ENCODE measurements at regions not wholly inside any gene's neighbourhood (a gene's known extent, or its start where the extent isn't known, plus 50 kb on each side); places are given as distances from the start of the nearest gene placed in this dataset.

DNA sequence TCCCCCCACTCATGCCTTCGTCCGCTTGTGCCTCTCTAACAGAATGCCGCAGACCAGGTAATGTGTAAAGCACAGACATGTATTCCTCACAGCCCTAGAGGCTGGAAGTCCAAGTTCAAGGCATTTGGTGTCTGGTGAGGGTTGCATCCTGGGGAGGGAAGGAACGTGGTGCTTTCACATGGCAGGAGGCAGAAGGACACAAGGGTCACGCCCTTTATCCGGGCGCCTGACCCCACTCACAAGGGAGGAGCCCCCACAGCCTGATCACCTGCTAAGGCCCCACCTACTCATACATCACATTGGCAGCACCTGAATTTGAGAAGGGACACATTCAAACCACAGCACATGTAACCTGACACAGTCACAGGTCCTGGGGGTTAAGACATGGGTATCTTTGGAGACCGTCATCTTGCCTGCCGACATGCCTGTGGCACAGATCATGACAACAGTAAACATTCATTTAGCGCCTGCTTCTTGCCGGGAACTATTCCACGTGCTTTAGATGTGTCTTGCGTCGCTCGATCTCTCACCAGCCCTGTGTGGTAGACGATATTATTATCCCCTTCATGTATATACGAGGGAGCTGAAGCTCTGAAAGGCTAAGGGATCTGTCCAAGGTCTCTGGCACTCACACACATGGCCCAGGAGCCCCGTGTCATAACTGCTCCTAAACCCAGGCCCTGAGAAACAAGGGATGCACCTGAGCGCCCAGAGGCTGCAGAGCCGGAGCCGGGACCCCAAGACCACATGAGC, 235.6 kb downstream of the NPHP4 start:
- 78% methylated on average over 21 of the region's 21 CpGs for WGBS
- H3K9me3 ChIP-seq (ENCODE audit: control insufficient read depth in 4 of 4, low read length in 3 of 4), result peaks cover 0 to 3% (median under 1%) of the 10 kb centered on the region in 4 donors

DNA sequence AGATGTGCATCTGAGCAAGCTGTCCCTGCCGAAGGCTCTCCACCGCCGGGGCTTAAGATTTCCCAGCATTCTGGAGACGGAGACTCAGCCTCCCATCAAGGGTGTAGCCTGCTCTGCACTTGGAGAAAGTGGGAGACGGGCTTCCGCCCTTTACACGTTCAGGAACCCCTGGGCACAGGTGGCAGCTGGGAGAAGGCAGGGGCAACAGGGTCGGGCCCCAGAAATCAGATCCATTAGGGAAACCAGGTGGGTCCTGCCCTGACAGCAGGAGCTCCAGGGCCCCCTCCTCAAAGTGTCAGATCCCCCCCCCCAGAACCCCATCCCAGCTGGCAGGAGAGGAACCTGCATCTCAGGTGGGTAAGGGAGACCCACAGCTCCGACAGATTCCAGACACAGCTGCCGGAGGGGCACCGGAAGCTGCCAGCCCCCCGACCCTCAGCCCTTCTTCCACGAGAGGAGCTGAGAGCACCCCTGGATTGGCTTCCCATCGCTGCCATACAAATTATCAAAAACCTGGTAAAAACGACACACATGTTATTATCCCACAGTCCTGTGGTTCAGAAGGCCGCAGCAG, 236.6 kb downstream of the NPHP4 start:
- H3K4me1 ChIP-seq (ENCODE audit: control insufficient read depth in 4 of 4, insufficient read depth in 4 of 4, low read length in 3 of 4), result no peaks in the 10 kb centered on the region
- no peak overlapping the region for H3K9ac ChIP-seq (ENCODE audit: low read depth in 1 of 2, low read length in 2 of 2)
- H3K9me3 ChIP-seq (ENCODE audit: control insufficient read depth in 4 of 4, low read length in 3 of 4), result no peaks in the 10 kb centered on the region
- no peak for DNase-seq (ENCODE audit: low spot score)
- H3K36me3 ChIP-seq (ENCODE audit: control insufficient read depth in 4 of 4, insufficient read depth in 3 of 4, low read depth in 1 of 4, low read length in 3 of 4), result no peaks in the 10 kb centered on the region
- H3K27me3 ChIP-seq (ENCODE audit: control insufficient read depth in 4 of 4, insufficient read depth in 4 of 4, low read length in 3 of 4), result no peaks in the 10 kb centered on the region
- 81% methylated on average over 16 of the region's 16 CpGs for WGBS
- no peak overlapping the region for H3K27ac ChIP-seq (ENCODE audit: low read depth in 1 of 2, low read length in 2 of 2)
- H3K4me3 ChIP-seq (ENCODE audit: low read depth in 1 of 3, low read length in 3 of 3), result no peak overlapping the region
- no peak for TF ChIP-seq EGR1 (IDR thresholded peaks at IDR 0.05; ENCODE audit: low read depth in 2 of 2)
- no peak for TF ChIP-seq CTCF (IDR thresholded peaks at IDR 0.05; ENCODE audit: low read depth, low read length, missing input control)
- no peak for TF ChIP-seq ATF3 (IDR thresholded peaks at IDR 0.05)

More for the DNA sequence above, 235.6 kb downstream of the NPHP4 start:
- no peak overlapping the region for H3K27ac ChIP-seq (ENCODE audit: low read depth in 1 of 2, low read length in 2 of 2)
- H3K36me3 ChIP-seq (ENCODE audit: control insufficient read depth in 4 of 4, insufficient read depth in 3 of 4, low read depth in 1 of 4, low read length in 3 of 4), result no peaks in the 10 kb centered on the region
- H3K4me1 ChIP-seq (ENCODE audit: control insufficient read depth in 4 of 4, insufficient read depth in 4 of 4, low read length in 3 of 4), result no peaks in the 10 kb centered on the region
- DNase-seq (ENCODE audit: low spot score), result no peak
- TF ChIP-seq RAD21 (IDR thresholded peaks at IDR 0.05), result no peak
- TF ChIP-seq ATF3 (IDR thresholded peaks at IDR 0.05), result no peak
- TF ChIP-seq RXRA (IDR thresholded peaks at IDR 0.05), result no peak
- TF ChIP-seq YY1 (IDR thresholded peaks at IDR 0.05), result no peak
- TF ChIP-seq HNF4A (conservative IDR thresholded peaks at IDR 0.05), result no peak
- no peak for TF ChIP-seq HNF4G (IDR thresholded peaks at IDR 0.05)
- H3K4me3 ChIP-seq (ENCODE audit: low read depth in 1 of 3, low read length in 3 of 3), result no peak overlapping the region
- no peaks in the 10 kb centered on the region for H3K27me3 ChIP-seq (ENCODE audit: control insufficient read depth in 4 of 4, insufficient read depth in 4 of 4, low read length in 3 of 4)
- no peak overlapping the region for H3K9ac ChIP-seq (ENCODE audit: low read depth in 1 of 2, low read length in 2 of 2)

GRCh38 chr1:5754817-5755551, 237.2 kb downstream of the NPHP4 start:
- DNase-seq (ENCODE audit: low spot score), result no peak
- H3K9ac ChIP-seq (ENCODE audit: low read depth in 1 of 2, low read length in 2 of 2), result no peak overlapping the region
- no peak for TF ChIP-seq SP1 (IDR thresholded peaks at IDR 0.05)
- no peak for TF ChIP-seq YY1 (IDR thresholded peaks at IDR 0.05)
- TF ChIP-seq HNF4G (IDR thresholded peaks at IDR 0.05), result no peak
- TF ChIP-seq TAF1 (conservative IDR thresholded peaks at IDR 0.05), result no peak
- TF ChIP-seq, protein P1, sequence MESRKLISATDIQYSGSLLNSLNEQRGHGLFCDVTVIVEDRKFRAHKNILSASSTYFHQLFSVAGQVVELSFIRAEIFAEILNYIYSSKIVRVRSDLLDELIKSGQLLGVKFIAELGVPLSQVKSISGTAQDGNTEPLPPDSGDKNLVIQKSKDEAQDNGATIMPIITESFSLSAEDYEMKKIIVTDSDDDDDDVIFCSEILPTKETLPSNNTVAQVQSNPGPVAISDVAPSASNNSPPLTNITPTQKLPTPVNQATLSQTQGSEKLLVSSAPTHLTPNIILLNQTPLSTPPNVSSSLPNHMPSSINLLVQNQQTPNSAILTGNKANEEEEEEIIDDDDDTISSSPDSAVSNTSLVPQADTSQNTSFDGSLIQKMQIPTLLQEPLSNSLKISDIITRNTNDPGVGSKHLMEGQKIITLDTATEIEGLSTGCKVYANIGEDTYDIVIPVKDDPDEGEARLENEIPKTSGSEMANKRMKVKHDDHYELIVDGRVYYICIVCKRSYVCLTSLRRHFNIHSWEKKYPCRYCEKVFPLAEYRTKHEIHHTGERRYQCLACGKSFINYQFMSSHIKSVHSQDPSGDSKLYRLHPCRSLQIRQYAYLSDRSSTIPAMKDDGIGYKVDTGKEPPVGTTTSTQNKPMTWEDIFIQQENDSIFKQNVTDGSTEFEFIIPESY (IDR thresholded peaks at IDR 0.05), result no peak
- TF ChIP-seq JUND (IDR thresholded peaks at IDR 0.05), result no peak
- TF ChIP-seq ATF3 (IDR thresholded peaks at IDR 0.05), result no peak
- TF ChIP-seq, protein P2, sequence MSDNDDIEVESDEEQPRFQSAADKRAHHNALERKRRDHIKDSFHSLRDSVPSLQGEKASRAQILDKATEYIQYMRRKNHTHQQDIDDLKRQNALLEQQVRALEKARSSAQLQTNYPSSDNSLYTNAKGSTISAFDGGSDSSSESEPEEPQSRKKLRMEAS (IDR thresholded peaks at IDR 0.05), result no peak
- H3K4me1 ChIP-seq (ENCODE audit: control insufficient read depth in 4 of 4, insufficient read depth in 4 of 4, low read length in 3 of 4), result no peaks in the 10 kb centered on the region
- 67% methylated on average over 14 of the region's 14 CpGs for WGBS
- no peak overlapping the region for H3K27ac ChIP-seq (ENCODE audit: low read depth in 1 of 2, low read length in 2 of 2)
- no peaks in the 10 kb centered on the region for H3K9me3 ChIP-seq (ENCODE audit: control insufficient read depth in 4 of 4, low read length in 3 of 4)
- no peak overlapping the region for H3K4me3 ChIP-seq (ENCODE audit: low read depth in 1 of 3, low read length in 3 of 3)
- no peaks in the 10 kb centered on the region for H3K36me3 ChIP-seq (ENCODE audit: control insufficient read depth in 4 of 4, insufficient read depth in 3 of 4, low read depth in 1 of 4, low read length in 3 of 4)
- no peaks in the 10 kb centered on the region for H3K27me3 ChIP-seq (ENCODE audit: control insufficient read depth in 4 of 4, insufficient read depth in 4 of 4, low read length in 3 of 4)
